B cell (primary cell): ENCODE measurements at regions not wholly inside any gene's neighbourhood (a gene's known extent, or its start where the extent isn't known, plus 50 kb on each side); places are given as distances from the start of the nearest gene placed in this dataset.

Source experiments
- ATAC-seq: fragments of 200-7000 bp; cut with Tn5 transposase; one replicate; pipeline ENCODE4 v1.10.0; 2021; ENCODE audit warnings: low read depth, mild to moderate bottlenecking, moderate number of reproducible peaks, moderate library complexity
- CTCF ChIA-PET: fragments of 350-600 bp; sonication (Branson Sonifier 250); formaldehyde crosslinking; loops from one replicate; lab custom pipeline; 2021; ENCODE audit warnings: antibody characterized with exemption, inconsistent platforms; lab: Charles Lee
- POLR2A ChIA-PET: fragments of 350-600 bp; sonication (Branson Sonifier 250); formaldehyde crosslinking; loops from one replicate; lab custom pipeline; 2021; ENCODE audit warnings: antibody characterized with exemption; lab: Charles Lee
- DNase-seq: peaks from one replicate; pipeline ENCODE4 v3.0.0; 2013
- H2AFZ ChIP-seq: 2 replicates; pipeline ENCODE4 v1.6.1; 2012; ENCODE audit warnings: mild to moderate bottlenecking, low read depth, low read length; ENCODE audit not compliant: insufficient read depth, poor library complexity, severe bottlenecking
- H3K27ac ChIP-seq, 2 donors: 1 replicate in 1 of 2; 2 replicates in 1 of 2; pipeline ENCODE4 v1.5.1; 2012 to 2013; ENCODE audit warnings: low read length in 2 of 2, mild to moderate bottlenecking in 2 of 2, moderate library complexity in 1 of 2
- H3K27me3 ChIP-seq, 4 experiments: fragments of 200-600 bp in 1 of 4; sonication (generic) in 1 of 4; replicated peaks in 1 of 4; 1 replicate in 2 of 4; 2 replicates in 2 of 4; pipeline versions ENCODE4 v1.6.1 to v1.7.0; 2013 to 2016; ENCODE audit warnings: low read length in 3 of 4, mild to moderate bottlenecking in 2 of 4, mixed read lengths in 1 of 4, moderate library complexity in 1 of 4; ENCODE audit not compliant: insufficient read depth in 4 of 4, control insufficient read depth in 3 of 4; ENCODE audit errors: control extremely low read depth in 1 of 4
- H3K36me3 ChIP-seq, 2 experiments: replicated peaks in 1 of 2; 1 replicate in 1 of 2; 2 replicates in 1 of 2; pipeline versions ENCODE4 v1.6.1 to v1.7.1; 2013; ENCODE audit warnings: low read length in 1 of 2; ENCODE audit not compliant: insufficient read depth in 2 of 2, control insufficient read depth in 1 of 2; ENCODE audit errors: control extremely low read depth in 1 of 2, extremely low read depth in 1 of 2
- H3K4me1 ChIP-seq, 2 donors: fragments of 200-600 bp in 1 of 2; sonication (generic) in 1 of 2; 1 replicate in 1 of 2; 2 replicates in 1 of 2; pipeline versions ENCODE4 v1.5.1 to v1.6.1; 2013 to 2017; ENCODE audit warnings: low read length in 2 of 2; ENCODE audit not compliant: control insufficient read depth in 2 of 2, insufficient read depth in 2 of 2
- H3K4me2 ChIP-seq: replicated peaks from 2 replicates; pipeline ENCODE3; 2012; ENCODE audit warnings: mild to moderate bottlenecking, low read depth, low read length; ENCODE audit not compliant: poor library complexity, severe bottlenecking
- H3K4me3 ChIP-seq, 5 experiments: fragments of 200-600 bp in 1 of 5; sonication (generic) in 1 of 5; 1 replicate in 3 of 5; 2 replicates in 2 of 5; pipeline versions ENCODE4 v1.5.1 to v1.7.0; 2011 to 2016; ENCODE audit warnings: low read length in 4 of 5, mild to moderate bottlenecking in 4 of 5, low read depth in 2 of 5, control low read depth in 1 of 5, moderate library complexity in 1 of 5; ENCODE audit not compliant: insufficient read depth in 1 of 5; ENCODE audit errors: control extremely low read depth in 1 of 5, extremely low read depth in 1 of 5
- H3K79me2 ChIP-seq: fragments of 200-600 bp; sonication (generic); one replicate; pipeline ENCODE4 v1.6.0; 2016; ENCODE audit warnings: low read length; ENCODE audit not compliant: control insufficient read depth, insufficient read depth
- H3K9ac ChIP-seq: fragments of 200-600 bp; sonication (generic); 2 replicates; pipeline ENCODE4 v1.6.1; 2017; ENCODE audit warnings: mild to moderate bottlenecking, low read length, moderate library complexity
- H3K9me3 ChIP-seq, 3 donors: one replicate each; pipeline versions ENCODE4 v1.6.1 to v1.7.1; 2013; ENCODE audit warnings: low read length in 2 of 3; ENCODE audit not compliant: control insufficient read depth in 2 of 3, insufficient read depth in 1 of 3; ENCODE audit errors: control extremely low read depth in 1 of 3
- H4K20me1 ChIP-seq: 2 replicates; pipeline ENCODE4 v1.6.0; 2012; ENCODE audit warnings: mild to moderate bottlenecking, low read length; ENCODE audit not compliant: insufficient read depth, control insufficient read depth, poor library complexity, severe bottlenecking
- H3K27ac Mint-ChIP-seq: one replicate; pipeline ENCODE4 v1.8.0; 2021; ENCODE audit warnings: mixed read lengths
- H3K27me3 Mint-ChIP-seq: one replicate; pipeline ENCODE4 v1.8.0; 2021; ENCODE audit warnings: mixed read lengths
- H3K4me1 Mint-ChIP-seq: one replicate; pipeline ENCODE4 v1.8.0; 2021; ENCODE audit warnings: mixed read lengths
- H3K4me3 Mint-ChIP-seq: one replicate; pipeline ENCODE4 v1.8.0; 2021; ENCODE audit warnings: mixed read lengths
- H3K9me3 Mint-ChIP-seq: one replicate; pipeline ENCODE4 v1.8.0; 2022; ENCODE audit warnings: mixed read lengths; ENCODE audit not compliant: insufficient read depth
- CTCF ChIP-seq: fragments of 200-600 bp; IDR thresholded peaks from one replicate; pipeline ENCODE4 v1.8.0; 2022; ENCODE audit warnings: antibody characterized with exemption, mild to moderate bottlenecking
- EZH2 ChIP-seq: IDR thresholded peaks from 2 replicates; pipeline ENCODE4 v1.6.1; 2012; ENCODE audit warnings: borderline replicate concordance, low read depth, mild to moderate bottlenecking, moderate library complexity, low read length; ENCODE audit not compliant: insufficient read depth, poor library complexity, severe bottlenecking
- WGBS: methylation state at CpG from one replicate; pipeline ENCODE4 v1.1.5; 2013; ENCODE audit warnings: missing lambda C conversion rate; ENCODE audit not compliant: insufficient coverage; 5-methylcytosine and 5-hydroxymethylcytosine counted together
- intact Hi-C: fragments of 100-400 bp; cut with micrococcal nuclease; formaldehyde crosslinking; loops from one replicate; pipeline ENCODE4 v1.10.0; 2022

- Histone ChIP-seq H3K27me3 (no peaks in the 10 kb centered on the region), H4K20me1 (no peaks in the 10 kb centered on the region), H3K36me3 (no peaks in the 10 kb centered on the region), H3K4me3 (no peak overlapping the region), H3K4me2 (no peak overlapping the region), H3K79me2 (no peaks in the 10 kb centered on the region), H2AFZ (no peak overlapping the region), H3K9ac (no peak overlapping the region), H3K4me1 (no peaks in the 10 kb centered on the region), H3K27ac (no peak overlapping the region), H3K9me3 (peaks cover 0 to 5% (median 3%) of the 10 kb centered on the region in 3 donors)
- peaks cover 2% of the 10 kb centered on the region for H3K27me3 Mint-ChIP-seq
- WGBS, result 95% methylated on average over 5 of the region's 8 CpGs
- no peaks in the 10 kb centered on the region for H3K4me1 Mint-ChIP-seq
- ATAC-seq, result no peak
- H3K27ac Mint-ChIP-seq, result no peak overlapping the region
- intact Hi-C loops, result no loop called here
- ChIA-PET POLR2A (no interaction called here), CTCF (no interaction called here)
- H3K9me3 Mint-ChIP-seq, result peaks cover 6% of the 10 kb centered on the region
- no peak overlapping the region for H3K4me3 Mint-ChIP-seq
- DNase-seq, result no peak
- TF ChIP-seq CTCF (no peak), EZH2 (no peak)
Measured at GRCh38 chr6:14966096-14966905, 279.6 kb upstream of the JARID2 start.

GRCh38 chr6:14966906-14967711 is 278.8 kb upstream of the JARID2 start:
- no peaks in the 10 kb centered on the region for H3K4me1 ChIP-seq
- H3K9ac ChIP-seq, result no peak overlapping the region
- 87% methylated on average over 3 of the region's 5 CpGs for WGBS
- Mint-ChIP-seq H3K27ac (no peak overlapping the region), H3K4me3 (no peak overlapping the region), H3K27me3 (peaks cover 2% of the 10 kb centered on the region), H3K9me3 (peaks cover 6% of the 10 kb centered on the region), H3K4me1 (no peaks in the 10 kb centered on the region)
- peaks cover 0 to 5% (median 3%) of the 10 kb centered on the region in 3 donors for H3K9me3 ChIP-seq
- CTCF ChIA-PET, result no interaction called here
- no peak for TF ChIP-seq CTCF
- TF ChIP-seq EZH2, result no peak
- no peak for ATAC-seq
- no peaks in the 10 kb centered on the region for H3K36me3 ChIP-seq
- no peak for DNase-seq
- no peaks in the 10 kb centered on the region for H3K79me2 ChIP-seq
- no peak overlapping the region for H3K27ac ChIP-seq
- no peaks in the 10 kb centered on the region for H3K27me3 ChIP-seq
- no peak overlapping the region for H2AFZ ChIP-seq
- no peaks in the 10 kb centered on the region for H4K20me1 ChIP-seq
- POLR2A ChIA-PET, result no interaction called here
- intact Hi-C loops, result no loop called here
- no peak overlapping the region for H3K4me3 ChIP-seq
- no peak overlapping the region for H3K4me2 ChIP-seq
